NCI-H82 (cell line): ENCODE measurements at regions not wholly inside any gene's neighbourhood (a gene's known extent, or its start where the extent isn't known, plus 50 kb on each side); places are given as distances from the start of the nearest gene placed in this dataset.
"Not testable (repeated sequence)": the region's sequence is repeated elsewhere in the genome, so short reads cannot be mapped to it uniquely, and the experiment has no call there.

Experiments used
- DNase-seq: peaks from one replicate; lab custom pipeline; 2025; lab: John Stamatoyannopoulos, UW

GRCh38 chr3:147333098-147333497 is 73.2 kb downstream of the ZIC4 start:
- DNase-seq = no peak

DNA sequence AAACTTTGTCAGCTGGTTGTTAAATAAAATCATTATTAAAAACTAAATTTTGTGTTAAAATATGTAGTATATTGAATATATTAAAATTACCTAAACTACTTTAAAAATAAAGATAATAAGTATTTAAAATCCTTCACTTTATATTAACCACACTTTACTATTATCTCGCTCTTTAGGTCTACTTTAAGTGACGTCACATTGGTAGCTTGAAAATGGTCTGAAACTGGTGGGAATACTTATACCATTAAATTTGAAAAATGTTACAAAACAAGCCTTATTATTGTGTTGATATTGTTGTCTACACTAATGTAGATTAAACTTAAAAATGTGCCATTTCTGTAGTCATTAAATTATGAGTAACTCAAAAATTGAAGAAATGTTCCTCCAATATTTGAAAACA is 77.6 kb downstream of the ZIC4 start:
- no peak for DNase-seq

DNA sequence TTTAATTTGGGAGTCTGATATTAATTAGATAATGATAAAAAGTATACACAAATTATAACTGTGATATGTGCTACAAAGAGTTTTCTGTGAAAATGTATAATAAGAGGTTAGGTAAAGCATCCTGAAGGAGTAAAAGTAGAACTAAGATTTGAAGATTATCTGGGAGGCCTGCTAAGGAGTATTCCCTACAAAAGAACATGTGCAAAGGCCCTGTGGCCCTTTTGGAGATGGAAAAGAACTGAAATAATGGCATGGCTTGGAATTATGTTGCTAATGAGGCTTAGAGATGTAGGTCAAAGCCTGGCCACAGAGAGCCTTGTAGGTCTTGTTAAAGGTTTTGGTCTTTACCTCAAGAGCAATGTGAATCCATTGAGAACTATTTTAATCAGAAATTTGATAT is 82.0 kb downstream of the ZIC4 start:
- no peak for DNase-seq

DNA sequence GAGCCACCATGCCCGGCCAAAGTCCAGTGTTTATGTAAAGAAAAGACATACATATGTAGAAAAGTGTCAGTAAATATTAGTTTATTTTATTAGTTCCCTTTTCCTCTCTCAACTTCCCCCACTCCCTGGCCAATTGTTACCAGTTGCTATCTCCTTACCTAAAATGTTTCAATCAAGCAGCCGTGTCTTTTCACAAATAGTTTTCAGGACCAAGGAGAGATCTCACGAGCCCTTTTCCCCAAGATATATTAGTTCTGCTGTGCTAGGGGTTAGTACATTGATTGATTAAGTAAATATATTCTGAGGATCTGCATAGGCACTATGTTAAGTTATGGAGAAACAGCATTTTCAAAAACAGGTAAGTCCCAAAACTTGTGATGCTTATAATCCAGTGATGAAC is 87.4 kb downstream of the ZIC4 start:
- DNase-seq = no peak

GRCh38 chr3:147317080-147317479 is 89.3 kb downstream of the ZIC4 start:
- not testable (repeated sequence) for DNase-seq

DNA sequence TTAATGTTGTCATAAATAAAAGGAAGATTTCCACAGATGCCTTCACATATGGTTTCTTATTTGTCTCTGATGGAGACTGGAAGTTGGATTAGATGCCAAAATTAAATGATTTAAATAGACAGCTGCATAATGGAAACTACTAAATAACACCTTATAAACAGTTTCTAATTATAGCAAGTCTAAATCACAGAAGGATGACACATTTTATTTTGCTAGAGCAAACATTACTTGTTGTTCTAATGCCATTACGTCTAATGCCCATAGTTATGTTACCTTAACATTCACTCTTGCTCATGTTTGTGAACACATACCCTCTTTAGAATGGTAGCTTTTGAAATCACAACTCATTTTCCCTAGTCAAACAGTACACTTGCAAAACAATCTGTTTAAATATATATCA is 92.8 kb downstream of the ZIC4 start:
- no peak for DNase-seq

- peak; percentile 63 for DNase-seq
Measured at GRCh38 chr3:147312786-147313280, 93.5 kb downstream of the ZIC4 start.

GRCh38 chr3:147311716-147312115 is 94.6 kb downstream of the ZIC4 start:
- DNase-seq = peak; percentile 24

- no peak for DNase-seq
Measured at GRCh38 chr3:147305533-147306250, 100.7 kb downstream of the ZIC4 start.

GRCh38 chr3:147304756-147305155 is 101.6 kb downstream of the ZIC4 start:
- DNase-seq = peak; percentile 39

DNA sequence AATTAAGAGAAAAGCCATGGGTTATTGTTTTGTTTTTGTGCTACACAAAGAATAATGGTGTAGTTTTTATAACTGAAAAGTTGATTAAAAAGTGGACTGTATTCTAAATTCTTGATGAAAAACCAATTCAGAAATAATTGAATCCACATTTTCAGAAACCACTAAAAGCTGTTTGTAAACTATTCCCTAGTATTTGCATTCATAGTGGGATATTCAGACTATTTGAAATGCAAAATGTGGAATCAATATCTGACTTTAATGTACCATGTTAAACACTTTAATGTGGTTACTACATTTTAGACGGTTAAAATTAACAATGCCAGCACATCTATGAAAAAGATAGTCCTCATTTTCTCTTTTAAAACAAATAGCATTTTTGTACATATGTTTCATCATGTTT is 104.6 kb downstream of the ZIC4 start:
- no peak for DNase-seq

GRCh38 chr3:147299656-147300055 is 106.7 kb downstream of the ZIC4 start:
- DNase-seq = no peak

DNA sequence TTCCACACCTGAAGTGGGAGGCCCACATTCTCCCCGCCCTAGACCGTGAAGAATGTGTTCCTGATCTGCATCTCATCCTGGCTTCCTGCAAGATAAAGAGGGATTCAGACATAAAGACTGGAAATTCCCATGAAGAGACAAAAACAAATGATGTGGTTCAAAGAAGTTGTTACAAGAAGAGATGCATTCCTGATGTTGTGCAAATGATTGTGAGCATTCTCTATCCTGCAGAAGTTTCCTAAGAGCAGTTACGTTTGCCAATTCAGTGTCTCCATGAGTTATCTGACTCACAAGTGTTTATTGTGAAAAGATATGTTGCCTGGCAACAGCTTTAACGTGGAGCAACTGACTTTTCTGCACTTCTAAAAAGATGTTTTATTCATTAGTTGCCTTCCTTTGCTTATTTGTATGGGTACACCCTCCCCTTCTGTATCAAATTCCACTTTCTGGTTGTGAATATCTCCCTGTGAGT is 107.8 kb downstream of the ZIC4 start:
- no peak for DNase-seq

DNA sequence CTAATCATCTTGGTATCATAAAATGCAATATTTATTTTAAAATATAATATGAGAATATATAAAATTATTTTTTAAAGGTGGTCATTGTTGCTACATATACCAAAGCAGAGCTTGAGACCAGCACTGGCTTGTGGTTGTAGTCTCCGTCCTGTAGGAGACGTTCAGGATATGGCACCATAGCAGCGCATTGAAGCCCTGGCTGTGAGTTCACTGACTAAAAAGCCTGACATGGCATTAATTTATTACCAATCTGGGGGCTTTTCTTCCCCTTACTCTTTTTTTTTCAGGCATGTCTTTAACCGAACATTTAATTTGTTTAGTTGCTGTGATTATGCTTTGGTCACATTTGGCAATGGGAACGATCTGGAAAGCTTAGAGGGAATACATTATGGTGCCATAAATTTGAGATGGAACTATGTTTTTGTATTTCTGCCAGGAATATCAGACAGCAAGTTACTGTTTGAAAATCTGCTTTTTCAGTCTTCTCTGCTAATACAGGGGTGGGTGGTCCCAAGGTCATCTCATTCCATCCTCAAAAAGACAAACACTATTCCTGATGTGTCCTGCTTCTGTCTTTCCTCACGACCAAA is 108.5 kb downstream of the ZIC4 start:
- DNase-seq = no peak

- DNase-seq = not testable (repeated sequence)
Measured at GRCh38 chr3:147287370-147287769, 119.0 kb downstream of the ZIC4 start.

- no peak for DNase-seq
Measured at GRCh38 chr3:147269907-147270306, 136.4 kb downstream of the ZIC4 start.

DNA sequence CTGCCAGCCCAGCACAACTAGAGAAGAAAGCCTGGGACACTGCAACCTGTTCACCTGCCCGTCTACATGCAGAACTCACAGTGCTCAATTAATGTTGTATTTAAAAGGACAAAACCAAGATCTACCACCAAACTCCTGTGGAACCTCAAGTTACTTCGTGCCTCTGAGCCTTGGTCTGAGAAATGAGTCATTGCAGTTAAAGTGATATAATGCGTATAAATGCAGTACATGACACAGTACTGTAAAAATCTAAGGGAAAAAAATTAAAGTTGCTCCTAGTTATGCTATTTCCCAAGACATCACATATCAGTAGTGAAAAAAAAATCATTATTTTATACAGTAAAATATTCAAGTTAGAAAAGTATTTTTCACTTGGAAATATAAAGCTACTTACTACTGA is 138.9 kb downstream of the ZIC4 start:
- no peak for DNase-seq

DNA sequence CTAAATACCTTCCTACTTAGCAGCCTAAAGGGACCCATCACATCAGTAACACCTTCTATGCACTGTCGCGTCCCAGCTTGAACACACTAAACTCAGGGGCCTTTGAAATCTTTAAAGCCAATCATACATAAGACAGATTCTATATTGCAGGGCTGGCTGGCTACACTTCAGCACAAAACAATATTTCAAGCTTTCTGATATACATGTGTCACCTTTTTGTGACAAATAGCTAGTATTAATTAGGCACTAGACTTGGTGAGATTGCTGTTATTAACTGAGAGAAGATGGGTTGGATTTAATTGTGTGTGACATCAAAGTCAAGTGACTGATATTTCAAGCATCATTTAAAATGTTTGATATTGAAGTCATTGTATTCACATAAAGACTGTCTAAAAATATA is 148.4 kb downstream of the ZIC4 start:
- no peak for DNase-seq

GRCh38 chr3:147256739-147257138 is 149.6 kb downstream of the ZIC4 start:
- no peak for DNase-seq

DNA sequence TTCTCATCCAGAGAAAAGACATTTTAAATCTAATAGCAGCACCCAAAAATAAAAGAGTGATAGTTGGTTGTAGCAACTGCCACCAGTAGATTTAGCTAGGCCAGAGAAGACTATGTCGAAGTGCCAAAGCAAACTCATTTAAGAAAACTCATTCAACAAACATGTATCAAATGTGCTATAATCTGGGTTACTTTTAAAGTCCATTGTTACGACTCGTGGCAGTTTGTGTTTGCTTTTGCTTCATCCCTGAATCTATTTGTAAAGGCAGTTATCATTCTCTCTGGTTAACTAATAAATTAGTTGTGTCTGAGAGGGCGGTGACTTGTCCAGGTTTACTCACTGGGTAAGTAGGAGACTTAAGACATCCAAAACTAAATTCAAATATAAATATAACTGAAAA is 159.4 kb downstream of the ZIC4 start:
- no peak for DNase-seq

DNA sequence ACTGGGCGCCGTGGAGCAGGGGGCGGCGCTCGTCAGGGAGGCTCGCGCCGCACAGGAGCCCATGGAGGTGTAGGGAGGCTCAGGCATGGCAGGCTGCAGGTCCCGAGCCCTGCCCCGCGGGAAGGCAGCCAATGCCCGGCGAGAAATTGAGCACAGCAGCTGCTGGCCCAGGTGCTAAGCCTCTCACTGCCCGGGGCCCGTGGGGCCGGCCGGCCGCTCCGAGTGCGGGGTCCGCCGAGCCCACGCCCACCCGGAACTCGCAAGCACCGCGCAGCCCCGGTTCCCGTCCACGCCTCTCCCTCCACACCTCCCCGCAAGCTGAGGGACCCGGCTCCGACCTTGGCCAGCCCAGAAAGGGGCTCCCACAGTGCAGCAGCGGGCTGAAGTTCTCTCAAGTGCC is 160.7 kb downstream of the ZIC4 start:
- DNase-seq = not testable (repeated sequence)

DNA sequence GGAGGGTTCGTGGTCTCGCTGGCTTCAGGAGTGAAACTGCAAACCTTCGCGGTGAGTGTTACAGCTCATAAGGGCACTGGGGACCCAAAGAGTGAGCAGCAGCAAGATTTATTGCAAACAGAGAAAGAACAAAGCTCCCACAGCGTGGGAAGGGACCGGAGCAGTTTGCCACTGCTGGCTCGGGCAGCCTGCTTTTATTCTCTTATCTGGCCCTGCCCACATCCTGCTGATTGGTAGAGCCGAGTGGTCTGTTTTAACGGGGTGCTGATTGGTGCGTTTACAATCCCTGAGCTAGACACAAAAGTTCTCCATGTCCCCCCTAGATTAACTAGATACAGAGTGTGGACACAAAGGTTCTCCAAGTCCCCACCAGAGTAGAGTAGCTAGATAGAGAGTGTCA is 161.3 kb downstream of the ZIC4 start:
- not testable (repeated sequence) for DNase-seq

GRCh38 chr3:147244397-147244796 is 161.9 kb downstream of the ZIC4 start:
- DNase-seq = no peak

DNA sequence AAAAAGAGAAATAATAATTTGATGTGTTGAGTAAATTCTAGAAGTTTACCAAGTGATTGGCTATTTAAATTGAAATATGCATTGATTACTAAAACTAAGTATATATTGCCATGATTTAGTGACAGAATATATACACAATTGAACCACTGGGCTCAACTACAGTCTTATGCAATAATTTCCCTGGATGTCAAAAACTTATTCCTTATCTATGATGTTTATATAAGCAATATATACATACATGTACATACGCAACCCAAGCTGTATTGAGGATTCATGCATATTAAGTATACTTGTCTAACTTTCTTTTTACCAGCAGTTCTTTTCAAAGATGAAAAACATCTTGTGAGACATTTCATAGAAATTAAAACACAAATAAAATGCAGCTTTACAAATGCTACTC is 165.8 kb downstream of the ZIC4 start:
- no peak for DNase-seq
